K562 (cell line): ENCODE measurements at regions not wholly inside any gene's neighbourhood (a gene's known extent, or its start where the extent isn't known, plus 50 kb on each side); places are given as distances from the start of the nearest gene placed in this dataset.

Experiments used
- ATAC-seq: fragments of 200-7000 bp; cut with Tn5 transposase; 3 replicates; pipeline ENCODE4 v1.9.1; 2020; ENCODE audit warnings: moderate library complexity
- BruUV-seq: library from RNA; stranded (reverse); fragments of 400-500 nt; replicated peaks from 2 replicates; lab custom pipeline; 2021; lab: Mats Ljungman, UMichigan
- CTCF ChIA-PET: fragments of 300-600 bp; formaldehyde crosslinking; extraction: SDS; loops from one replicate; lab custom pipeline; 2021; ENCODE audit warnings: low intra/inter-chr PET ratio; lab: Yijun Ruan, JAX
- POLR2A ChIA-PET: fragments of 300-600, 350-650 bp; sonication (Branson Sonifier 250); formaldehyde crosslinking; extraction: SDS; loops from one replicate; lab custom pipeline; 2021; ENCODE audit warnings: antibody characterized with exemption, inconsistent platforms; lab: Yijun Ruan, JAX
- DNase-seq, 4 experiments: peaks; one replicate each; pipeline versions ENCODE4 v3.0.0 to v3.0.0-alpha.2; 2011 to 2018; ENCODE audit warnings: low spot score in 3 of 4, mixed read lengths in 3 of 4; ENCODE audit errors: extremely low read depth in 1 of 4
- FAIRE-seq: peaks from 2 replicates; lab custom pipeline; 2011; peaks lifted over from hg19 to GRCh38; lab: Jason Lieb, UNC
- H2AFZ ChIP-seq: 2 replicates; pipeline ENCODE4 v1.6.0; 2011; ENCODE audit warnings: low read depth, low read length, control low read depth, inconsistent platforms
- H3K27ac ChIP-seq: fragments of 200-600 bp; 3 replicates; pipeline ENCODE4 v1.8.0; 2011; ENCODE audit warnings: low read depth, mild to moderate bottlenecking, control low read depth, inconsistent platforms, low read length, moderate library complexity, mixed read lengths; ENCODE audit errors: extremely low read depth
- H3K27me3 ChIP-seq, 2 experiments: fragments of 300-600 bp in 1 of 2; 2 replicates in 1 of 2; 3 replicates in 1 of 2; pipeline versions ENCODE4 v1.6.0 to v1.8.0; 2011; ENCODE audit warnings: inconsistent platforms in 2 of 2, low read length in 2 of 2, mild to moderate bottlenecking in 1 of 2, mixed read lengths in 1 of 2, moderate library complexity in 1 of 2; ENCODE audit not compliant: control insufficient read depth in 2 of 2, insufficient read depth in 2 of 2
- H3K36me3 ChIP-seq: fragments of 300-600 bp; 3 replicates; pipeline ENCODE4 v1.8.0; 2011; ENCODE audit warnings: mild to moderate bottlenecking, low read length, inconsistent platforms; ENCODE audit not compliant: control insufficient read depth, insufficient read depth
- H3K4me1 ChIP-seq, 2 experiments: fragments of 200-600 bp in 1 of 2; replicated peaks in 1 of 2; 2 replicates in 1 of 2; 3 replicates in 1 of 2; pipeline versions ENCODE4 v1.5.1 to v1.8.0; 2011; ENCODE audit warnings: inconsistent platforms in 2 of 2, low read length in 2 of 2, mild to moderate bottlenecking in 1 of 2, mixed read lengths in 1 of 2, moderate library complexity in 1 of 2; ENCODE audit not compliant: control insufficient read depth in 2 of 2, insufficient read depth in 2 of 2
- H3K4me2 ChIP-seq: 2 replicates; pipeline ENCODE4 v1.6.1; 2011; ENCODE audit warnings: low read length, control low read depth, inconsistent platforms, mixed read lengths; ENCODE audit not compliant: insufficient read depth
- H3K4me3 ChIP-seq: fragments of 200-600 bp; sonication (generic), shearing (Covaris generic); 2 replicates; pipeline ENCODE4 v1.5.1; 2016; ENCODE audit warnings: control low read depth, inconsistent platforms
- H3K79me2 ChIP-seq: fragments of 200-600 bp; 3 replicates; pipeline ENCODE4 v1.8.0; 2011; ENCODE audit warnings: low read length, inconsistent platforms; ENCODE audit not compliant: control insufficient read depth, insufficient read depth
- H3K9ac ChIP-seq, 2 experiments: 2 replicates each; pipeline versions ENCODE4 v1.6.0 to v1.6.1; 2011; ENCODE audit warnings: low read depth in 2 of 2, low read length in 2 of 2, control low read depth in 1 of 2, inconsistent platforms in 1 of 2, mild to moderate bottlenecking in 1 of 2, mixed read lengths in 1 of 2; ENCODE audit not compliant: insufficient read depth in 1 of 2
- H3K9me1 ChIP-seq: one replicate; pipeline ENCODE4 v1.6.0; 2011; ENCODE audit warnings: inconsistent platforms, mild to moderate bottlenecking, low read length, moderate library complexity; ENCODE audit not compliant: control insufficient read depth, insufficient read depth
- H3K9me3 ChIP-seq: replicated peaks from 2 replicates; pipeline ENCODE4 v1.5.1; 2011; ENCODE audit warnings: low read depth, low read length, inconsistent platforms; ENCODE audit not compliant: control insufficient read depth, insufficient read depth
- H4K20me1 ChIP-seq: replicated peaks from 2 replicates; pipeline ENCODE4 v1.6.1; 2011; ENCODE audit warnings: low read length, inconsistent platforms, mixed read lengths; ENCODE audit not compliant: control insufficient read depth, insufficient read depth
- ARID1B ChIP-seq: fragments of 450-650 bp; IDR thresholded peaks from 2 replicates; pipeline ENCODE4 v1.6.1; 2016; ENCODE audit warnings: antibody characterized with exemption, mild to moderate bottlenecking, inconsistent platforms
- FOSL1 ChIP-seq: fragments of 200-800 bp; sonication (Bioruptor generic); conservative IDR thresholded peaks from 2 replicates; pipeline ENCODE4 v1.6.1; 2016; ENCODE audit warnings: missing genetic modification characterization, missing compliant biosample characterization
- GABPB1 ChIP-seq: sonication (generic); formaldehyde crosslinking; IDR thresholded peaks from 2 replicates; pipeline ENCODE4 v1.8.0; 2022; ENCODE audit warnings: mild to moderate bottlenecking, missing genetic modification reagents
- RB1 ChIP-seq: fragments of 450-650 bp; IDR thresholded peaks from 2 replicates; pipeline ENCODE4 v1.6.1; 2017; ENCODE audit warnings: low read depth, mild to moderate bottlenecking
- TRIM24 ChIP-seq, 2 experiments: fragments of 450-650 bp; IDR thresholded peaks; 2 replicates each; pipeline ENCODE4 v1.6.1; 2016
- WGBS: fragments of 100-300 bp; shearing (Covaris generic); methylation state at CpG from one replicate; pipeline ENCODE4 v1.1.6; 2016; ENCODE audit warnings: low coverage, mixed read lengths; ENCODE audit not compliant: insufficient coverage; ENCODE audit errors: missing lambda C conversion rate; 5-methylcytosine and 5-hydroxymethylcytosine counted together
- in situ Hi-C: fragments of 300-500 bp; cut with MboI; formaldehyde crosslinking; loops from 4 replicates; pipeline ENCODE4 v1.15.0; 2018; ENCODE audit warnings: inconsistent platforms, mixed read lengths
- intact Hi-C: fragments of 100-400 bp; cut with micrococcal nuclease; formaldehyde crosslinking; loops from 2 replicates; pipeline ENCODE4 v1.14.2; 2022
- TF ChIP-seq, protein P1 (sequence below): fragments of 250-450 bp; sonication (Bioruptor Pico); IDR thresholded peaks from 2 replicates; pipeline ENCODE4 v1.8.0; 2021; ENCODE audit warnings: borderline replicate concordance, mild to moderate bottlenecking, moderate library complexity; ENCODE audit not compliant: poor library complexity, severe bottlenecking
- TF ChIP-seq, protein P2 (sequence below): fragments of 250-450 bp; sonication (Bioruptor Pico); IDR thresholded peaks from 2 replicates; pipeline ENCODE4 v1.5.1; 2021; ENCODE audit warnings: mild to moderate bottlenecking
- TF ChIP-seq, protein P3 (sequence below): sonication (generic); formaldehyde crosslinking; IDR thresholded peaks from 2 replicates; pipeline ENCODE4 v1.8.0; 2022; ENCODE audit warnings: mild to moderate bottlenecking, missing genetic modification reagents

DNA sequence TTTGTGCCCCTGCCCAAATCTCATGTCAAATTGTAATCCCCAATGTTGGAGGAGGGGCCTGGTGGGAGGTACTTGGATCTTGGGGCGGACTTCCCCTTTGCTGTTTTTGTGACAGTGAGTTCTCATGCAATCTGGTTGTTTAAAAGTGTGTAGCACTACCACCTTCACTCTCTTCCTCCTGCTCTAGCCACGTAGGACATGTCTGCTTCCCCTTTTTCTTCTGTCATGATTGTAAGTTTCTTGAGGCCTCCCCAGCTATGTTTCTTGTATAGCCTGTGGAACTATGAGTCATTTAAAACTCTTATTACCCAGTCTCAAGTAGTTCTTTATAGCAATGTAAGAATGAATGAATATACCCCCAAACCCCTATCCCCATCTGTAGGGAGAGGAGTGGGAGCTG is 1013.7 kb upstream of the MAP3K7 start (continued):
- TF ChIP-seq, protein P1, sequence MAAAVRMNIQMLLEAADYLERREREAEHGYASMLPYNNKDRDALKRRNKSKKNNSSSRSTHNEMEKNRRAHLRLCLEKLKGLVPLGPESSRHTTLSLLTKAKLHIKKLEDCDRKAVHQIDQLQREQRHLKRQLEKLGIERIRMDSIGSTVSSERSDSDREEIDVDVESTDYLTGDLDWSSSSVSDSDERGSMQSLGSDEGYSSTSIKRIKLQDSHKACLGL, result no peak

DNA sequence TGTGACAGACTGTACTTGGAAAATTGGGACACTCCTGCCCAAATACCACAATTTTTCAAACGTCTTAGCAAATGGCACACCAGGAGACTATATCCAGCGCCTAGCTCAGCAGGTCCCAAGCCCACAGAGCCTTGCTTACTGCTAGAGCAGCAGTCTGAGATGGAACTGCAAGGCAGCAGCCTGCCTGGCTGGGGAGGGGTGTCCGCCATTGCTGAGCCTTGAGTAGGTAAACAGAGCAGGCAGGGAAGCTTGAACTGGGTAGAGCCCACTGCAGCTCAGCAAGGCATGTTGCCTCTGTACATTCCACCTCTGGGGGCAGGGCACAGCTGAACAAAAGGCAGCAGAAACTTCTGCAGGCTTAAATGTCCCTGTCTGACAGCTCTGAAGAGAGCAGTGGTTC is 1003.3 kb upstream of the MAP3K7 start:
- Histone ChIP-seq H3K79me2 (no peaks in the 10 kb centered on the region), H3K9me3 (peaks cover 1% of the 10 kb centered on the region; the same call in 1 of the 2 replicates), H3K27me3 (no peaks in the 10 kb centered on the region), H4K20me1 (no peaks in the 10 kb centered on the region), H3K9me1 (no peaks in the 10 kb centered on the region), H3K27ac (no peak overlapping the region), H3K9ac (no peak overlapping the region), H3K4me3 (no peak overlapping the region)
- intact Hi-C loops (no loop called here), in situ Hi-C loops (no loop called here)
- no peak for ATAC-seq
- POLR2A ChIA-PET, result no interaction called here
- FAIRE-seq, result no peak
- TF ChIP-seq, protein P2, sequence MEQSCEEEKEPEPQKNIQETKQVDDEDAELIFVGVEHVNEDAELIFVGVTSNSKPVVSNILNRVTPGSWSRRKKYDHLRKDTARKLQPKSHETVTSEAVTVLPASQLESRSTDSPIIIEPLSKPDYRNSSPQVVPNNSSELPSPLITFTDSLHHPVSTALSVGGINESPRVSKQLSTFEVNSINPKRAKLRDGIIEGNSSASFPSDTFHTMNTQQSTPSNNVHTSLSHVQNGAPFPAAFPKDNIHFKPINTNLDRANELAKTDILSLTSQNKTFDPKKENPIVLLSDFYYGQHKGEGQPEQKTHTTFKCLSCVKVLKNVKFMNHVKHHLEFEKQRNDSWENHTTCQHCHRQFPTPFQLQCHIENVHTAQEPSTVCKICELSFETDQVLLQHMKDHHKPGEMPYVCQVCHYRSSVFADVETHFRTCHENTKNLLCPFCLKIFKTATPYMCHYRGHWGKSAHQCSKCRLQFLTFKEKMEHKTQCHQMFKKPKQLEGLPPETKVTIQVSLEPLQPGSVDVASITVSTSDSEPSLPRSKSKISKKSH (CRISPR knock-in tag), result no peak
- TF ChIP-seq FOSL1 (tag) (no peak), RB1 (no peak), GABPB1 (CRISPR knock-in tag) (no peak), ARID1B (no peak), TRIM24 (IDR thresholded peaks at IDR 0.05) (no peak)
- TF ChIP-seq, protein P3, sequence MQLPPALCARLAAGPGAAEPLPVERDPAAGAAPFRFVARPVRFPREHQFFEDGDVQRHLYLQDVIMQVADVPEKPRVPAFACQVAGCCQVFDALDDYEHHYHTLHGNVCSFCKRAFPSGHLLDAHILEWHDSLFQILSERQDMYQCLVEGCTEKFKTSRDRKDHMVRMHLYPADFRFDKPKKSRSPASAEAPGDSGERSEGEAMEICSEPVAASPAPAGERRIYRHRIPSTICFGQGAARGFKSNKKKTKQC (CRISPR knock-in tag), result no peak
- TF ChIP-seq, all 486 proteins: peak for 0
- WGBS, result 3% methylated on average over 3 of the region's 3 CpGs
- no peak overlapping the region for H2AFZ ChIP-seq
- CTCF ChIA-PET, result no interaction called here
- no peaks in the 10 kb centered on the region for H3K36me3 ChIP-seq
- BruUV-seq, result no TSS peak
- DNase-seq, result no peak
- no peaks in the 10 kb centered on the region for H3K4me1 ChIP-seq
- no peak overlapping the region for H3K4me2 ChIP-seq
